HG02884 (cell line): ENCODE measurements at regions not wholly inside any gene's neighbourhood (a gene's known extent, or its start where the extent isn't known, plus 50 kb on each side); places are given as distances from the start of the nearest gene placed in this dataset.
"Not testable (repeated sequence)": the region's sequence is repeated elsewhere in the genome, so short reads cannot be mapped to it uniquely, and the experiment has no call there.

ENCODE experiments used
- ATAC-seq: cut with Tn5 transposase; IDR thresholded peaks from one replicate; pipeline ENCODE4 v1.9.1; 2021; ENCODE audit warnings: mild to moderate bottlenecking, moderate library complexity; ENCODE audit not compliant: unreplicated experiment

DNA sequence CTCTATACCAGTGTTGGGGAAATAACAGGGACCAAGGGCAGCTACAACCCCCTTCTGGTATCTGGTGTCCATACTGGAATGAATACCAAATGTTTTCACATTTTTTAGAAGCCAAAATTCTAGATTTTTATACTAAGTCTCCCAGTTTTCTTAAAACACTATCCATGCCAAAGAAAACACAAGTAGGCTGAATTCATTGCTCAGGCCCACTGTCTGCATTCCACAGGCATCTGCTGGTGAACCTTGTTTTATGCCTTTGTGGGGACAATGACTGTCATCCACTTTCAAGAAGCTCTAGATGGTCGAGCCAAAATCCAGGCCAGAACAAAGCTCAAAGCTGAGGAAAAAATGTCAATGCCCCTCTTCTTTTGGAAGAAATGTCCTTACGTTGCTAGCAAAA is 213.4 kb upstream of the RASGEF1B start:
- no peak for ATAC-seq

DNA sequence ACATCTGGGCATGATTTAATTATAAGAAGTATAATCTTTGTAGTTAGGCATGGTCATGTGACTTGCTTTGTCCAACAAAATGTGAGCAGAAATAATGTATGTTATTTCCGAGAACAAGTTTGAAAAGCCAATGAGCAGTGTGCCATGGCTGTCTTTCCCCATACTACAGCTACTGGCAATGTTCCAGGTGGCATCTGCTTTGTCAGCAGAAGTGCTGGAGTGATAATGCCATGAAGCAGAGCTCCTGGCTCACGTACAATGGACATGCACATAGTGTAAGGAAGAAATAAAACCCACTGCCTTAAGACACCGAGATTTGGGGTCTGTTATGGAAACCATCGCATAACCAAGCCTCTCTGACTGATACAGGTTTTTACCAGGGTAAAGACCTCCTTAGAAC is 212.6 kb upstream of the RASGEF1B start:
- ATAC-seq: no peak

DNA sequence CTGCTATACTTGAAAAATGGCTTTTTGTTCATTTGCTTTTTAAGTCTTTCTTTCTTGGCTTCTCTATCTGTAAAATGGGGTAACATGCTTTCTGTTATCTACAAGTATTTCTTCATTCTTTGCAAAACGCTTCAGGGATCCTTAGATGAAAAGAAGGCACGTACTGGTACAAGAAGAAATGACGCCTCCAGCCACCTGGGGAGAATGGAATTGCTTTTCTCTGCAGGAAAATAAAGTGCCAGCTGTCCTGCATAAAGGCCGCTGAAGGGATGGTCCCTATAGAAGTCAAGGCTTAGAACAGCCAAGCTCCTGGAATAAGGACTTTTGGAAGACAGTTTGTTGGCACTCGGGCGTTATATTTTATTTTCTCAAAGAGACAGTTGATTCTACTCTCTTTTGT is 210.8 kb upstream of the RASGEF1B start:
- no peak for ATAC-seq

DNA sequence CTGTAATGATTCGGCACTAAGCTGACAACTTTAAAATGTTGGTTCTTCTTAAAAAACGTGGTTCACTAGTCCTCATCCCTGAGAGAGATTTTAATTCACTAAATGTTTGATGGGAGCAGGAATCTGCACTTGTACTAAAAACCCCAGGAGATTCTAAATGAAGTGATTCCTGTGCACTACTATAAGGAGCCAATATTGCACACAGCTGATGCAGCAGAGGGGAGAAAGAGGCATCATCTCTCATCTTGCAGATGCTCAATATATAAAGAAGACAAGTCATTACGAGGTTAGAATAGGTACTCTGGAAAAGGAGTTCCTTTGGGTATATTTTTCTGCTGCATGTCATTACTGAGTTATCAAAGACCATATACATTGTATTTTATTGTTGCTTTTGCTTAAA is 207.6 kb upstream of the RASGEF1B start:
- no peak for ATAC-seq

DNA sequence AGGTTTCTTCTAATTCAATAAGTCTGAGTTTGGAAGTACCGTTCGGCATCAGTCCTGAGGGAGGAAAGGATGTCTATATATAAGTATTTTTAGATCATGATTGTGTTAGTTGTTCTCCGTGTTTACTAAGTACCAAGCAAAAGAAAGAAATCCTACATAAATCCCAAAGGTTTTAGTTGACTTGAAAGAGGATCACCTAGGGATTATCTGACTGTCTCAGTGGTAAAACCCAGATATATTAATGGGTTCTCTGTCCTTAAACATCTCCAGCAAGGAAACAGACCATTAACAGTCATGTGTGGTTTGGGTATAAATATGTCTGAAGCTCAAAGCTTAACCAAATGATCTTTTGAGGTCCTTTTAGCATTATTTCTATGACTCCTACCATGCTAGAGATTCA is 207.1 kb upstream of the RASGEF1B start:
- ATAC-seq: no peak

DNA sequence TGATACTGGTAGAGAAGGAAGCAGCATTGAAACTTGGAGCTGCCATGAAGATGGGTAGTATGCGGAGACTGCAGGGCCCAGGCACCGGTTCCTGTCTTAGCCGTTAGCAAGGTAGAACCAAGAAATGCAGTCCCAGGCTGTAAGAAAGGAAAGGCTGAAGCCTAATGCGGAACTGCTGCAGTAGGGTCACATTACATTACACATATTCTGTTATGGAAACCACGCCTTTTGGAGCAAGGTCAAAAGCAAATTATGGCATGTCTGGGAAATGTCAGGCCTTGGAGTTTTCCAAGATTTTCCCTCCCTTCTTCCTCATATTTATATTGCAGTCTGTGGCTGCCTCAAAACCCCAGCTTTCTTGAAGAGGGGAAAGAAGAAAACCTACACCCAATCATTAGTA is 204.8 kb upstream of the RASGEF1B start:
- ATAC-seq: no peak

DNA sequence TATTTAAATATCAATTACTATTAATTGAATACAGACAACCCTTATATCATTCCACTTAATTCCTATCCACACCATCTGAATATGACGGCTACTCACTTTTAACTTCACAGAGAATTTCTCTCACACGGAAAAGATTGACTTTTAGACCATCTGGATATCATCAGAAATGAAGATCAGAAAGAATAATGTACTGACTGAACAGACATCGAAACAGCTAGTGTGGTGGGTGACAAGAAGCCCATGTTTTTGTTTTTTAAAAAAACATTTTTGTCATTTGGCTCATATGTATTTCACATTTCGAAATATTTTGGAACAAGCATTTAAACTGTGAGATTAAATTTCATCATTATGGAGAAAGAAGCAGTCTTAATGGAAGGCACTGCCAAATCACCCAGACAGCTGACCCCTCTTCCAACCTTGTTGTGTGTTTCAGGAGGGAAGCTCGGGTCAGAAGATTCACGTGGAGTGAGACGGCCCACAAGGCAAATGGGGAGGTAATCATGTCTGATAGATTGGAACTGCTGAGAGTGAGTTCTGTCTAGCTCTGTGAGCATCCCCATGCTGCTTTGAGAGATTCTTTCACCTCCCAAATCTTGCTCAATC is 204.2 kb upstream of the RASGEF1B start:
- ATAC-seq: no peak

DNA sequence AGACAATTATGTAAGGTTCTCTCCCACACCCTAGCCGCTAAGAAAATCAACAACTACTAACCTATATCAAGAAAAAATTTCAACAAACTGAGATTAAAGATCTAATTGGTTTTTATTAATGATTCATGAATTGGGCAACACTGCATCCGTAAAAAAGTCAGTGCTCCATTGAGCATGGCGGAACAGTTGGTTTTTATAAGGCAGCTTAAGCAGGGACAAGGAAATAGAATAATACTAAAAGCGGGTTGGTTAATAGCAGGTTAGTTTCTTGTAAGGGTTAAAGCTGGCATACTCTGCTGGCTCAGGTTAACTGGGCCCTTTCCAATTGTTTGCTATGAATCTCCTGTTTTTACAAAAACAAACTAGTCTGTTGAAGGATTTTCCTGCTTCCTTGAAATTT is 202.3 kb upstream of the RASGEF1B start:
- ATAC-seq: no peak

DNA sequence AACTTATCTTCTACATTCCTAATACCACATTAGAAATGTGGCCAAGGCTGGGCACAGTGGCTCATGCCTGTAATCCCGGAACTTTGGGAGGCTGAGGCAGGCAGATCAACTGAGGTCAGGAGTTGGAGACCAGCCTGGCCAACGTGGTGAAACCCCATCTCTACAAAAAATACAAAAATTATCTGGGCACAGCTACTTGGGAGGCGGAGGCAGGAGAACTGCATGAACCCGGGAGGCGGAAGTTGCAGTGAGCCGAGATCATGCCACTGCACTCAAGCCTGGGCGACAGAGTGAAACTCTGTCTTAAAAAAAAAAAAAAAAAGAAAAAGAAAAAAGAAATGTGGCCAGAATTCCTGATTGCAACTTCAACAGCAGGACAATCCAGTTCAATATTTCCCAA is 196.6 kb upstream of the RASGEF1B start:
- ATAC-seq: not testable (repeated sequence)

DNA sequence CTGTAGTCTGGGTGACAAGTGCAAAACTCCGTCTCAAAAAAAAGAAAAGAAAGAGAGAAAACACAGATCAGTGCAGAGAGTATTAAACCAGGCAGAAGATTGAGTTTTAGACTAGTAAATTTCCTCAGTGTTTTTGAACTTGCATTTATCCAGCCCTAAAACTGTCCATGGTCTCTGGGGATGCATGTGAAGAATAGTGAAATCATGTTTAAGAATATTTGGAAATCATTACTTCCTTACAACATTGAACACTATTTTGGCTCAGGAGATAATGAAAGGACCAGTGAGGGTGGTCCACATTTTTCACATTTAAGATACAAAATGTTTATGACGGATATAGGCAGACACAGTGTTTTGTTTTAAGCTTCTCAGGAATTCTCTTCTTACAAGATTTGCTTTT is 195.8 kb upstream of the RASGEF1B start:
- no peak for ATAC-seq

DNA sequence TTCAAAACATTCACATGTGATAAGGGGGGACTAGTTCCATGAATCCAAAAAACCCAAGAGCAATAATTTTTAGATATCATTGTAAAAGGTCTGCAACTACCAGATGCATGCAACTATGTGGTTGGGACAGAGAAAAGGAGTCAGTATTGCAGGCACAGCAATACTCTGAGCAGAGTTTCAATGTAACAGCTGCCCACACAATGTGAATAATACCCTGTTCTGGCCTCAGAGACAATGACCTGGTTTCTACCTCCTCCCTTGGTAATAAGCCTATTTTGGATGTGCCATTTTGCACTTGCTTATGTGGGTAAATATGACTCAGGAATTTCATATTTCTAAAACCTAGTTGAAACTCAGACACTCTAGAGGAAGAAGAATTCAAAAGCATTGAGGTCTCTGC is 194.8 kb upstream of the RASGEF1B start:
- ATAC-seq: peak; percentile 54

DNA sequence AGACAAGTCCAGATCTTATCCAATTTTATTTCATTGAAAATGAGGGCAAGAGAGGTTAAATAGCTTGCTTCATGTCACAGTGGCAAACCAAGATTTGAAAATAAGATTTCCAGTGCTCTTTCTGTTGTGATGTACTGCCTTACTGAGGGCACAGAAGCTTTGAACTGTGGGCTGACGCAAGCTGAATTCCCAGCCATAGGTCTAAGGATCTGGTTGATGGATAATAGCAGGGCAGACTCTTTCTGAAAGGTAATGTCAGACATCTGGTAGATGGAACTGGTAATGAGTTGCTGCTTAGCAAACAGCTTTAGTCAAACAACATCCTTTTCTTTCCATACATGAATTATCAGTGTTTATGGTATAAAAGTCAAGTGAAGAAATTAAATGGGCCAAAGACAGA is 193.9 kb upstream of the RASGEF1B start:
- ATAC-seq: no peak

DNA sequence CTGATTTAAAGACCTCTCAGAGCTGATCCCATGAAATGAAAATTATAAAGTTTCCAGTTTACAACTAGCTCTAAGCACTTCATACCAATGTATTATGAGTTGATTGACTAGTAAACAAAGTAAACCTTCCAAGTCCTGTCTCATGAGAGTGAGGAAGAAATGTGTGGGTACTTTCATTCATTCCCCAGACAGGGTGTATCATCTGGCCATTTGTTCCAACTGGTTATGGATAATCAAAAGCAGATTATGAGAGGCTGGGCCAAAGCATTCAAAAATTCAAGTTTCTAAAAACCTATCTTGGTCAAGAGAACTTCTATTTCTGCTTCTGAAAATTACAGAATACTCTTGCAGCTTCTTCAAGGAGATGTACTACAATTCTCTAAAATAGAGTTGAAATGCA is 193.3 kb upstream of the RASGEF1B start:
- no peak for ATAC-seq

DNA sequence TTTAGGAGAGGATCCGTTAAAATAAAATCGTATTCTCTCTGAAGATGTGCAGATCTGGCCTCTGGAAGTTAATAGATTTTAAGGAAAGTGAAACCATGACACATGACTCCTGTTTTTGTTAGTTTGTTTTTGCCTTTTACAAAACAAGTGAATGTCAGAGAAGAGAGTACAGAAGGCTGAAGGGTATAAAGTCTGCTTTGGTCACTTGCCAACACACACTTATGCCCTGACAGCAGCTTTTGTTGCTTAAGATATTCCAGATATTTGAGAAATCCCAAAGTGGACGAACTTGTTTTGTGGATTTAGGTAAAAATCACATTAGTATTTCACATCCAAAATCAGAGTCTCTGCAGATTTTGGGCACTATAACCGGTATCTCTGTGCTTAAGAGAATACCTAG is 192.4 kb upstream of the RASGEF1B start:
- ATAC-seq: no peak

DNA sequence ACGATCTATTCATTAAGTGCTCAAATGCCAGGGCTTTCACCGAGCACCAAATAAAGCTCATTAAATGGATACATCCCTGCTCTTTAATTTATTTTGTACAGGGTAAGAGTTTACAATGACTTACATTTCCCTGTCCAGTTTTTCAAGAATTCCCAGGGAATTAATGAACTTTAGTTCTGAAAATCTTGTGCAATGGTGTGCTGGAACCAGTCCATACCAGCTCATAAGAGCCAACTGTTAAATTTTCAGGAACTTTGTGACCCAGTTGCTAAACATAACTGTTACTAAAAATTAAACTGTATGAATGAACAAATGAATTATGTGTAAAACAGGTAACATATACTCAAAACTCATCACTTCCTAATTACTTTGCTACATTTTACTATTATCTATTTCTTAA is 191.7 kb upstream of the RASGEF1B start:
- no peak for ATAC-seq

DNA sequence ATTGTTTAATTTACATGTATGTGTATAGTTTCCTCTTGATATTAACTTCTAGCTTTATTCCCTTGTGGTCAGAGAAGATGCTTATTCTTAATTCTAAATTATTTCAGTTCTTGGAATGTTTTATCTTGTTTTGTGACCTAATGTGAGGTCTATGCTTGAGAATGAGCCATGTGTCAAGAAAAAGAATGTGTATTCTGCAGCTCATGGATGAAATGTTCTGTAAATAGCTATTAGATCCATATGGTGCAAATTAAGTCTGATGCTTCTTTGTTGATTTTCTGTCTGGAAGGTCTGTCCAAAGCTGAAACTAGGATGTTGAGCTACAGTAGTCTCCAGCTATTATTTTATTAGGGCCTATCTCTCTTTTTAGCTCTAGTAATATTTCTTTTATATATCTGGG is 187.3 kb upstream of the RASGEF1B start:
- no peak for ATAC-seq

DNA sequence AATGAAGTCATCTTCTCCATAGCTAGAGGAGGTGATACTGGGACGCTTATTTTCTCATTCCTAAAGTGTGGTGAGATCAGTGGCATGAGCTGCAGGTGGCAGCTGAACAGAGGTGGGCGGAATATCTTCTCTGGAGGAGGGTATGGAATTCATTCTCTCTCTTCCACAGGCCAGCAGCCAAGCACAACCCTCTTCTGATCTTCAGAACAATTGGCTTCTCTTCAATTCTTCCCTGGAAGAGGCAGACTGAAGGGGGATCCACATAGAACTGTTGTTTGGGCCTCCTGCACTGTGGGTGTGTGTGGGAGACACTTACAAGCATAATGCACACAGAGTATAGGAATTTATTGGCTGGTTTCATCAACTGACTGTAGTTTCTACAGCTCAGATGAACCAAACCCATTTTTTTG is 180.4 kb upstream of the RASGEF1B start:
- ATAC-seq: no peak

DNA sequence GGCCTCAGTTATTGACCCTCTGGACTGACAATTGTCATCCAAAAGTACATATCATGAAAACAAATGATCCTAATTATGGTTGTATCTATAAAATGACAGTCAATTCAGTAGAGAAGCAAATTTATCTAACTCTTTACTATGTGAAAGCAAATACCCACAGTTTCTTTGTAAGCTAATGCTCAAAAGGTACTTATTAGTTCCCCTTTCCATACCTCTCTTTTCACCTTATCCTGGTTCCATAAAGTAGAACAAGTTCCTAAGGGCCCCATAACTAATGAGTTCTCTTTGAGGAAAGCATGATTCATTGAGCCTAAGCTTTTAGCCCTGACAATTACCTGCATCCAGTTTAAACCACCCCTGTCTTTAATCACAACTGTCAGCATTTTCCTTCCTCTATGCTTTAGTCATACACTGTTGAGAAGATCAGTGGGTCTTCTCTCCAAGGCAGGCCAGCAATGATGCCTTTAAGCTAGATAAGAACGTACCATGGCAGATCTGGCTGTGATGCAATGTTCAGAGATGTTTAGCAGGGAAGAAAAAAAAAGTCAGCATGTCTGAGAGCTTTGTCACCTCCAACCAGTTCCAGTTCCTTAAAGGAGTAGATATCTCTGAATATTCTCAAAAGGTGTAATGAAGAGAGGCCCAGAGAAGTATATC is 179.7 kb upstream of the RASGEF1B start:
- ATAC-seq: no peak

DNA sequence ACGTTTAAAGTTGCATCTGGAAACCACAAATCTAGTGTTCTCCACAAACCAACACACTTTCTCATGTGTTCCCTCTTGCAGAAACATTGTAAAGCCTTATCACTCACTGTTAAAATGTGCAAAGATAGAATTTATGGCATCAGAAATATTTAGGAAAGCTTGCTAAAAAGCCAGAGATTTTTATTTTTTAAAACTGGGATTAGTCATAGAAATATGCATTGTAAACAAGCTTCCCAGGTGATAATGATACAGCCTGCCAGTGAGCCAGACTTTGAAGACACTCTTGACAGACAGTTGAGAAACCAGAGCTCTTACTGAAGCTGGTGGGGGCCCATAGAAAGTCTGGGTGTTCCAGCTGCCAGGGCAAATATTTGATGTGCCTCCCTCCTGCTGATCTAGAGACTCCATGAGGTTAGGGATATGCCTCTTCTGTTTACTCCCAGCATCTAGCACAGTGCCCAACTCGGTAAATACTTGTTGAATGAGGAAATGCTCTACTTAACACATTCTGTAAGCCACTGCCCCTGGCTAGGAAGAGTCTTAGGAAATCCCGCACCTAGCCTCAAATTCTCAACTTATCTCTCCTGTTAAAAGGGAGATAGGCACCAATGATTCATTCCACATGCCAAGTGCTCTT is 179.0 kb upstream of the RASGEF1B start:
- ATAC-seq: no peak

DNA sequence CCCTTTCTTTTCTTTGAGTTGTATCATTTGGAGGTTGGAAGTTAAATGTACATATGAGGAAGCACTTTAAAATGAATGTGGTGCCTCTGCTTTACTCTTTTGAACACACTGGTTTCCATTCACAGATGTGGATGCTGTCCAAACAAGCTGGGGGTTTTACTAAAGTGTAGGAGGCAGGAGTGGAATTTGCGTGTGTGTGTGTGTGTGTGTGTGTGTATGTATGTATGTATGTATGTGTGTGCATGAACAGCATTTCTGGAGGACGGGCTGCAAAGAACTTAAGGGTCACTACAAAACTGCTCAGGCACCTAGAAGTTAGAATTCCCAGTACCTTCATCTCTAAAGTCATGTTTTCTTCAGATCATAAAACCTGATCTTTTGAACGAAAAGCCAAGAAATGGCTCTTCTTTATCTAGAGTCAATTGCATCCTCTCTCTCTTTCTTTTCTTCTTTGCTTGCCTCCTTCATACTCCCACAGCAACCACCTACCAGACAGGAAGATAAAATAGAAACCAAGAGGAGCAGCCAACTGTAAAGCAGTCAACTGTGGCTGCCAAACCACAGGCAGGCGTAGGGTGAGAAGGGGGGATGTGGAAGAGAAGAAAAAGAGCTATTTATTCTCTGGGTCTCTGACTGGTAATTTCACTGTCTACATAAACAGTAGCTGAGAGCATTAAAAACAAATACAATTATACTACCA is 177.0 kb upstream of the RASGEF1B start:
- peak; percentile 82 for ATAC-seq

DNA sequence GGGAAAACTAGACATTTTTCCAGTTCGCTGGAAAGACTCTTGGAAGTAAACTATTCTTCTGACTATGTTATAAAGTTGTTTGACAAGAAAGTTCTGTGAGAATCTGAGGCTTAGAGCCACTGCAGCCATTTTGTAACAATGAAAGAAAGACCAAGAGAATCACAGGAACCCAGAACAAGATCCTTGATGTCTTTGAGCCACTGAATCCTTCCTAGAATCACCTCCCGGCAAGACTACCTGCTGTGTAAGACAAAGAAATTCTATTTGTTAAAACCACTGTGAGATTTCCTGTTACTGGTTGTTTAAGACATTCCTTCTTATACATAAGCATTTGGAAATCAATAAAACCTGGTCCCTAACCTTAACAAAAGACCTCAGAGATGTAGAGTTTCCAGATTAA is 175.7 kb upstream of the RASGEF1B start:
- ATAC-seq: no peak

DNA sequence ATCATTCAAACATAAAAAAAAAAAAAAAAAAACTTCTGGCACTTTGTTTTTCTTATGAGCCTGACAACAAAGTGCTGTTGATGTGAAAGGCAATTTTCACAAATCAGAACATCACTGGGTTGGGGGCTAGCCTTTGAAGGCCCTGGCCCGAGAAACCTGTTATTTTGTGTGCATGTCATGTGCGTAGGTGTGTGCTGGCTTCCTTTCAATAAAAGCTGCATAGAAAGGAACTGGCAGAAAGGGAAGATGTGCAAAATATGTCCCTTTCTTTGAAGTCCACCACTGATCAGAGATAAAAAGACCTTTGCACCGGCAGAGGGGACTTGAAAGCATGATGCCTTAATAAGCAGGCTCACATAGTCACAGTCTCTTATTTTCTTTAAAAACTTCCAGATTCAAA is 170.8 kb upstream of the RASGEF1B start:
- no peak for ATAC-seq
